KOPT-K1 (cell line): ENCODE measurements at regions not wholly inside any gene's neighbourhood (a gene's known extent, or its start where the extent isn't known, plus 50 kb on each side); places are given as distances from the start of the nearest gene placed in this dataset.

Experiments used
- H3K27ac ChIP-seq: fragments of 200-600 bp; sonication (generic); 2 replicates; pipeline ENCODE4 v1.5.1; 2016; ENCODE audit warnings: antibody characterized with exemption, mild to moderate bottlenecking, low read depth, low read length; ENCODE audit not compliant: poor library complexity, severe bottlenecking
- H3K36me3 ChIP-seq: fragments of 200-600 bp; sonication (generic); 2 replicates; pipeline ENCODE4 v1.5.1; 2017; ENCODE audit warnings: antibody characterized with exemption, mild to moderate bottlenecking, low read length, moderate library complexity; ENCODE audit not compliant: insufficient read depth
- H3K9me3 ChIP-seq: fragments of 200-600 bp; sonication (generic); 2 replicates; pipeline ENCODE4 v1.5.1; 2017; ENCODE audit warnings: antibody characterized with exemption, low read length, mild to moderate bottlenecking; ENCODE audit not compliant: insufficient read depth, poor library complexity, severe bottlenecking

- Histone ChIP-seq H3K36me3 (no peaks in the 10 kb centered on the region), H3K27ac (no peak overlapping the region), H3K9me3 (no peaks in the 10 kb centered on the region)
Observed at GRCh38 chr16:73713778-73714495, 582.7 kb upstream of the PSMD7 start.

GRCh38 chr16:73713251-73713650 is 583.4 kb upstream of the PSMD7 start:
- Histone ChIP-seq H3K27ac (no peak overlapping the region), H3K36me3 (no peaks in the 10 kb centered on the region), H3K9me3 (no peaks in the 10 kb centered on the region)

DNA sequence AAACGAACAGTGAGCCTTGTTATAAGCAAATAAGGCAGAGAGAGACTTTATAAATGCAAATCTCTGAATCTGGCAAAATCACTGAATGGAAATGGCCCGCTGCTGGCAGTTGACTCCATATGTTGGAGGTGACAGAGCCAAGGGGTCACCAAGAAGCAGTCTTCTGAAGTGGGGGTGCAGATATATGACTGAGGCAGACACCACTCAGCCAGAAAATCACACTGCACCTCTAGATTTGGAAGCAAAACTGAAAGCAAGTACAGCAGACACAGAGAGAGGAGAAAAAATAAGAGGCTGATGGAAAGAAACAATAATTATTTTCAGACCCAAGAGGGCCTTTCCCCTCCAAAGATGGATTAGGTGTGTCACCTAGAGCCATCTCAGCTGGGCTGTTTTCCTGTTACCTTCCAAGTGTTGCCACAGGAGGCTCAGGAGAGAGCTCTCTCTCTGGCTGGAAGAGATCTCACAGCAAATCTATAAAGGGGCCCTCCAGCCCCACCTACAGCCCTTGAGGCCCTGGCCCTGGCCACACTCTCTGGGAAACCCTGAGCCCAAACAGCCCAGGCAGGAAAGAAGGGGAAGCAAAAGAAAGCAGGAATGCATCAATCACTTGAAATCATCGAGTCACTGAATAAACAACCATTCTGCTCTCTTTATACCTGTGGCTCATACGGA is 585.1 kb upstream of the PSMD7 start:
- Histone ChIP-seq H3K27ac (no peak overlapping the region), H3K36me3 (no peaks in the 10 kb centered on the region), H3K9me3 (no peaks in the 10 kb centered on the region)

DNA sequence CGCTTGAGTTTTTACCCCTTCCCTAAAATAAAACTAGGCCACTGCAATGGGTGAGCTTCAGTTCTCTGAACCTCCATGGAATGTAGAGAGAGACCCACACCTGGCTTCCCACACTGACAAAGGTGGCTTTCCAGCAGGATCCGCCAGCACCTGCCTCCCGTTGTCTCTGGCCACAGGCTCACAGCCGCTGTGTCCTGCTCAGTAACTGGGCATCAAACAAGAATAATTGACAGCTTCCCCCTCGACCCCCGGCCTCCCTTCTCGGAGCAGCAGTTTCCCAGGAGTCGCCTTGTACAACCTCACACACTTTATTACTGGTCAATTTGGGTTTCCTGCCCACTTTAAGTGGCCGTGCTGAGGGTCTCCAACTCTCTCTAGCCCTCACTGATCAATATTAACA is 586.1 kb upstream of the PSMD7 start:
- H3K36me3 ChIP-seq: no peaks in the 10 kb centered on the region
- H3K27ac ChIP-seq: no peak overlapping the region
- no peaks in the 10 kb centered on the region for H3K9me3 ChIP-seq

GRCh38 chr16:73707863-73708262 is 588.8 kb upstream of the PSMD7 start:
- Histone ChIP-seq H3K9me3 (no peaks in the 10 kb centered on the region), H3K36me3 (no peaks in the 10 kb centered on the region), H3K27ac (no peak overlapping the region)

DNA sequence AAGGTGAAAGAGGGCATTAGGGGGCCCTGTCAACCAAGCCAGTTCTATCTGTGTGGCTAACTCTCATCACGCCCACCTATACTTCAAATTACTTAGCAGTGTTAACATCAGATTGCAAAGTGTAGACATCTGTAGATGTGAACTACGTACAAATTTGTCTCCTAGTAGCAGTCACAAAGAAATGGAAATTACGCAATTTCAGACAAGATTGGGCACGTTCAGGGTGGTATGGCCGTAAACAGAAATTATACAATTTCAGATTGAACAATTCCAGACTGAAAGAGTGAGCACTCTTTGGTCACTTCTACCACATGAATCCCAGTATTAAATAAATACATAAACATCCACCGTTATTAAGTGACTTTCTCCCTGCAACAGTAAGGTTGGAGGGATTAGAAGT is 592.7 kb upstream of the PSMD7 start:
- no peak overlapping the region for H3K27ac ChIP-seq
- H3K9me3 ChIP-seq: no peaks in the 10 kb centered on the region
- no peaks in the 10 kb centered on the region for H3K36me3 ChIP-seq

DNA sequence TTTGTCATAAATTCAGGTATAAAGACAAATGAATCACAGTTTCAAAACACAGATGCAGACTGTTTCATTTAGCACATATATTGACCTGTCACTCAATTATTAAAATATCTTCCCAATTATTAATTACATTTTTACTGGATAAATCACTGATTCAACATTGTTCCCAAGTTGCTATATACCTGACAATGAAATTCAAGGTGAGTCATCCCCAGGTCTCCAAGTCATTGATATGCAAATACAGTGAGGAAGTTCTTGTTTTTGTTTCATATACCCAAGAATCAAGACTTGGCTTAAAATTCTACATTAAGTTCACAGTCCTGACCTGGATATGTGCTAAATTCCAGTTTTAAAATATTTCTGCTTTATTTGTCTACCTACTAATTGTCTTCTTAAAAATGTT is 599.3 kb upstream of the PSMD7 start:
- H3K36me3 ChIP-seq: no peaks in the 10 kb centered on the region
- H3K9me3 ChIP-seq: no peaks in the 10 kb centered on the region
- H3K27ac ChIP-seq: no peak overlapping the region

GRCh38 chr16:73692861-73693260 is 603.8 kb upstream of the PSMD7 start:
- Histone ChIP-seq H3K36me3 (no peaks in the 10 kb centered on the region), H3K9me3 (no peaks in the 10 kb centered on the region), H3K27ac (no peak overlapping the region)

GRCh38 chr16:73683804-73684203 is 612.8 kb upstream of the PSMD7 start:
- H3K27ac ChIP-seq: no peak overlapping the region
- H3K36me3 ChIP-seq: no peaks in the 10 kb centered on the region
- H3K9me3 ChIP-seq: no peaks in the 10 kb centered on the region

DNA sequence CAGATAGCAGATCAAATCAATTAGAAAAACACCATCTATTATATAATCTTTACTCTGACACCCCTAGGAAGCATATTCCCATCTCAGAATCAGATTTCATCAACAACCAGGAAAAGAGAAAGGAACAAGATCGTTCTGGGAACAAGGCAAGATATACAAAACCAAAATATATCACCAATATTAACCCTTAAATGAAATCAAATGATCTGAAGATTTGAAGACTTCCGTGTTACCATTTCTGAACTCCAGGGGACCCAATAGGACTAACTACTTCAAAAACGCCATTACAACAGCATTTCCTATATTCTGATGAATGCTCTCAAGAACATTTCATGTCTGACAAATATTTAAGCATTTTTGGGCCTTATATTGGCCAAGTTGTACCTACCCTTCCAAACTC is 624.2 kb upstream of the ZFHX3 start:
- H3K36me3 ChIP-seq: no peaks in the 10 kb centered on the region
- H3K9me3 ChIP-seq: no peaks in the 10 kb centered on the region
- H3K27ac ChIP-seq: no peak overlapping the region

GRCh38 chr16:73670836-73671820 is 623.2 kb upstream of the ZFHX3 start:
- H3K36me3 ChIP-seq: no peaks in the 10 kb centered on the region
- H3K9me3 ChIP-seq: no peaks in the 10 kb centered on the region
- H3K27ac ChIP-seq: no peak overlapping the region

DNA sequence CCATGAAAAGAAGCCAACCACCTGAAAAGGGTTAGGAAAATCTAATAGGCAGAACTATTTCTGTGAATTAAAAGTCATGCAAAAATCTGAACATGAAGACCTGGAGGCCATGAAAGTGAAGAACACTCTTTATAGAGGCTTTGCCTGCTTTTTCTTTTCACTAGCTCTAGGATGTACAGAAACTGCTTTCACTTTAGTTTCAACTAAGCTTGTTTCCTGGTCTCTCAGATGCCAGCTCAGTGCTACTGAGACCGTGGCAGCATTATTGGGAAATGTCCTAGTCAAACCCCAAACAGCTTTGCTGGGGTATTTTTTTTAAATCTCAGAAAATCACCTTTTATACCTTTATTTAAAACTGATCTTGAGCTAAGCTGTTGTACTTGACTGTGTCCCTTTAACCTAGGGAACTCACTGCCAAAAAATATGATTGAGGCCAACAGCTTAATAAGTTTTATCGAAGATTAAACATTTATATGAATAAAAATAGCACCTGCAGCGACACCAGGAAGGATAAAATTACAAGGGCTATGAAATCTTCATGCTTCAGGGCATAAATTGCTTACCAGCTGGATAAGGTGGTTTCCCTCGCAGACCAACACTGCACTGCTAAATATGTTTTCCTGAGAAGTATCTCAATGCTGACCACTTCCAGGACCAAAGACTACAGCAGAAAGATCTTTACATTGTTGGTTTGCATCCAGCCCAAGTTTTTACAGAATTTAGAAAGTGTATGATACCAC is 621.8 kb upstream of the ZFHX3 start:
- no peaks in the 10 kb centered on the region for H3K36me3 ChIP-seq
- no peak overlapping the region for H3K27ac ChIP-seq
- H3K9me3 ChIP-seq: no peaks in the 10 kb centered on the region

- H3K9me3 ChIP-seq: no peaks in the 10 kb centered on the region
- H3K36me3 ChIP-seq: no peaks in the 10 kb centered on the region
Observed at GRCh38 chr16:73663720-73664119, 615.8 kb upstream of the ZFHX3 start.

DNA sequence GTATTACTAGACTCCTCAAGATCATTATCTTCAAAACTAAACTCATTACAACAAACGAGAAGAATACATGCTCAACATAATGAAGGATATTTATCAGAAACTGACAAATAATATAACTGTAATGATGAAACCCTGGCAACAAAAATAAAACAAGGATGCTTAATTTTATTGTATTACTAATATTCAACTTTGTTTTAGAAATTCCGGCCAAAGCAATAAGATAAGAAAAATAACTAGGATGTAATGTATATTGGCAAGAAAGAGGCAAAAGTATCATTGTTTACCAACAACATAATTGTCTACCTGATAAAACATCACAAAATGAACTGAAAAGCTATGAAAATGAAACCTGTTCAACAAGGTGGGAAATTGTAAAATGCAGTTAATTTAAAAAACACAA is 588.3 kb upstream of the ZFHX3 start:
- no peaks in the 10 kb centered on the region for H3K36me3 ChIP-seq
- H3K27ac ChIP-seq: no peak overlapping the region
- peaks cover 17% of the 10 kb centered on the region for H3K9me3 ChIP-seq

More at GRCh38 chr16:73663720-73664119, 615.8 kb upstream of the ZFHX3 start:
- H3K27ac ChIP-seq: no peak overlapping the region
